Left ventricle myocardium inferior (tissue), 1 donor: ENCODE measurements at regions not wholly inside any gene's neighbourhood (a gene's known extent, or its start where the extent isn't known, plus 50 kb on each side); places are given as distances from the start of the nearest gene placed in this dataset.

Experiments used
- DNase-seq: peaks from one replicate; pipeline ENCODE4 v3.0.0-alpha.2; 2020
- H3K27ac ChIP-seq: fragments of 200-600 bp; replicated peaks from 2 replicates; pipeline ENCODE4 v1.8.0; 2021
- H3K27me3 ChIP-seq: fragments of 200-600 bp; 2 replicates; pipeline ENCODE4 v1.8.0; 2021; ENCODE audit warnings: low read depth
- H3K36me3 ChIP-seq: fragments of 200-600 bp; 2 replicates; pipeline ENCODE4 v1.8.0; 2021
- H3K4me1 ChIP-seq: fragments of 200-600 bp; 2 replicates; pipeline ENCODE4 v1.8.0; 2021
- H3K4me3 ChIP-seq: fragments of 200-600 bp; 2 replicates; pipeline ENCODE4 v1.8.0; 2021; ENCODE audit warnings: mild to moderate bottlenecking, moderate library complexity
- H3K9me3 ChIP-seq: fragments of 200-600 bp; replicated peaks from 2 replicates; pipeline ENCODE4 v1.8.0; 2021
- intact Hi-C: fragments of 100-400 bp; cut with micrococcal nuclease; formaldehyde crosslinking; loops from one replicate; pipeline ENCODE4 v1.11.0; 2022
- TF ChIP-seq, protein P1 (sequence below): fragments of 200-600 bp; IDR thresholded peaks from 2 replicates; pipeline ENCODE4 v1.8.0; 2021; ENCODE audit warnings: antibody characterized with exemption, mild to moderate bottlenecking, borderline replicate concordance
- donor health status: DM: no; HTN: yes; CAD: no; lungs with severe emphysema.

DNA sequence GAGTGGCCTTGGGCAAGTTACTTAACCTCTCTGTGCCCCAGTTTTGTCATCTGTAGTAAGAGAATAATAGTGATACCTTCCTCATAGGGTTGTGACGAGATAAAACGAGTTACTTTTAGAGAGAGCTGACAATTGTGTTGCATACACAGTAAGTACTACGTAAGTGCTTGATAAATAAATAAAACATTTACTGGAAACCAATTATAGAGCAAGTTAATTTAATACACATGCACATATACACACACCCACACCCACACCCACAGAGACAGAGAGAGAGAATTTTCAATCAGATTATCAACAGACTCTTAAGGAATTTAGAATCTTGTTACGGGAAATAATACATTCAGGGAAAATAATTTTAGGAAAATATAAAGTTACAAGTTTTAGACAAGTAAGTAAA lies 1045.8 kb upstream of the TENM4 start:
- no peak overlapping the region for H3K4me3 ChIP-seq
- TF ChIP-seq, protein P1, sequence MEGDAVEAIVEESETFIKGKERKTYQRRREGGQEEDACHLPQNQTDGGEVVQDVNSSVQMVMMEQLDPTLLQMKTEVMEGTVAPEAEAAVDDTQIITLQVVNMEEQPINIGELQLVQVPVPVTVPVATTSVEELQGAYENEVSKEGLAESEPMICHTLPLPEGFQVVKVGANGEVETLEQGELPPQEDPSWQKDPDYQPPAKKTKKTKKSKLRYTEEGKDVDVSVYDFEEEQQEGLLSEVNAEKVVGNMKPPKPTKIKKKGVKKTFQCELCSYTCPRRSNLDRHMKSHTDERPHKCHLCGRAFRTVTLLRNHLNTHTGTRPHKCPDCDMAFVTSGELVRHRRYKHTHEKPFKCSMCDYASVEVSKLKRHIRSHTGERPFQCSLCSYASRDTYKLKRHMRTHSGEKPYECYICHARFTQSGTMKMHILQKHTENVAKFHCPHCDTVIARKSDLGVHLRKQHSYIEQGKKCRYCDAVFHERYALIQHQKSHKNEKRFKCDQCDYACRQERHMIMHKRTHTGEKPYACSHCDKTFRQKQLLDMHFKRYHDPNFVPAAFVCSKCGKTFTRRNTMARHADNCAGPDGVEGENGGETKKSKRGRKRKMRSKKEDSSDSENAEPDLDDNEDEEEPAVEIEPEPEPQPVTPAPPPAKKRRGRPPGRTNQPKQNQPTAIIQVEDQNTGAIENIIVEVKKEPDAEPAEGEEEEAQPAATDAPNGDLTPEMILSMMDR = no peak
- H3K36me3 ChIP-seq = no peaks in the 10 kb centered on the region
- no peak overlapping the region for H3K27ac ChIP-seq
- no peaks in the 10 kb centered on the region for H3K27me3 ChIP-seq
- peaks cover 6% of the 10 kb centered on the region for H3K9me3 ChIP-seq
- intact Hi-C loops = no loop called here
- DNase-seq = no peak
- H3K4me1 ChIP-seq = no peaks in the 10 kb centered on the region

DNA sequence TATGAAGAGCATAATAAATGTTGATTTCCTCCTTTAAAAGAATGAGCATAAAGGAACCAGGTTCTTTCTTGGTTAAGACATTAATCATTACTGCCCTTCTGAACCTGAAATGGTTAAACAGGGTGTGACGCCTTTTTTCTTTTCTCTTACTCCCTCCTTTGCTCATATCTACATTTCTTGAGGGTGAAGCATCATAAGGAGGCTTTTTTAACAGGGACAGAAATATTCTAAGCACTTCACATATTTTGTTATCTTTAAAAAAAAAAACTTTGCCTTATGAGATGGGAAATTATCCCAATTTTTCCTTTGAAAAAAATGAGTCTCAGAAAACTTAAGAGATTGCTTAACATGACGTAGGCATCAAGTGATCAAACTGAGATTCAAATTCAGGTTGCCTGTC lies 1036.3 kb upstream of the TENM4 start:
- intact Hi-C loops = no loop called here

DNA sequence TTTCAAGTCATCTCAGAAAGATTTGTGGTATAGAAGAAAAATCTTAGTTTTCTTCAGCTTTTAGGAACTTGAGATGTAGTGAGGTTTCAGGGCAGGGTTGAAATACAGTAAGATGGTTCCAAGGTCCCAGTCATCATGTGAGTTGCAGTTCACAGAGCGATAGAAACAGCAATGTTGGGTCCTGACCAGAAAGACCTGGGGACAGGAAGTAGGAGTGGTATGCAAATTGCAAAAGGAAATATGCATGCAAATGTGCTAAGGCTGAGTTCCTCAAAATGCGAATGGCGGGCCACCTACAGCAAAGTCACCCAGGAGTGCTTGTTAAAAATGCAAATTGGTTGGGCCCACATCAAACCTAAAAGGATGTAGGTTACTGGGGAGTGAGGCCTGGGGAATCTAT lies 1032.7 kb upstream of the TENM4 start:
- Histone ChIP-seq H3K27ac (no peak overlapping the region), H3K27me3 (no peaks in the 10 kb centered on the region), H3K36me3 (no peaks in the 10 kb centered on the region), H3K9me3 (no peaks in the 10 kb centered on the region), H3K4me1 (no peaks in the 10 kb centered on the region), H3K4me3 (no peak overlapping the region)
- intact Hi-C loops = no loop called here
- TF ChIP-seq, protein P1 = no peak
- DNase-seq = no peak

More for the DNA sequence above, 1036.3 kb upstream of the TENM4 start:
- TF ChIP-seq, protein P1 = no peak
- Histone ChIP-seq H3K4me1 (no peaks in the 10 kb centered on the region), H3K27me3 (no peaks in the 10 kb centered on the region), H3K9me3 (no peaks in the 10 kb centered on the region), H3K4me3 (no peak overlapping the region), H3K27ac (no peak overlapping the region), H3K36me3 (no peaks in the 10 kb centered on the region)
- DNase-seq = no peak

DNA sequence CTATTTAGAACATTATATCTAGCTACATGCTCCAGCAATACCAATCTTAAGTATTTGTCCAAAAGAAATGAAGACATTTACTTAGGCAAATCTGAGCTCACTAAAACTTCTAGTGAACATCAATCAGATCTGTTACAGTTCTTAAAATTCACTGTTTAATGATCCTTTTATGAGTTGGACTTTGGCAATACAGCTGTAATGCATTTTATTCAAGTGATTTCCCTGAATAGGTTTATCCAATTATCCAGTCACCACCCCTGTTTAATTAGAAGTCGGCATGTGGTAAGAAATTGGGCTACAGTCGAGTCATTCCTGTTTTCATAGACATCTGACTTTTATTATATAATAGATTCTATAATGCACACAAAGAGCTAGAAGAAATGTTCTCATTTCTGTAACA lies 1029.0 kb upstream of the TENM4 start:
- no peaks in the 10 kb centered on the region for H3K4me1 ChIP-seq
- H3K9me3 ChIP-seq = peaks cover 7% of the 10 kb centered on the region
- no peak overlapping the region for H3K27ac ChIP-seq
- no peaks in the 10 kb centered on the region for H3K27me3 ChIP-seq
- TF ChIP-seq, protein P1 = no peak
- no peaks in the 10 kb centered on the region for H3K36me3 ChIP-seq
- intact Hi-C loops = no loop called here
- DNase-seq = no peak
- no peak overlapping the region for H3K4me3 ChIP-seq

DNA sequence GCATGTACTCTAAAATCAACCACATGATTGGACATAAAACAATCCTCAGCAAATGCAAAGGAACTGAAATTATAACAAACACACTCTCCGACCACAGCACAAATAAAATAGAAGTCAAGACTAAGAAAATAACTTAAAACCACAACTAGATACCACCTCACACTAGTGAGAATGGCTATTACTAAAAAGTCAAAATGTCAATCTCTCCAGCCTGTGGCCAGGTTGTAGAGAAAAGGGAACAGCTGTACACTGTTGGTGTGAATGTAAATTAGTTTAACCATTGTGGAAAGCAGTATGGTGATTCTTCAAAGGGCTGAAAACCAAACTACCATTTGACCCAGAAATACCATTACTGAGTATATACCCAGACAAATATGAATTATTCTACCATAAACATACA lies 1025.7 kb upstream of the TENM4 start:
- H3K36me3 ChIP-seq = no peaks in the 10 kb centered on the region
- intact Hi-C loops = no loop called here
- H3K27me3 ChIP-seq = no peaks in the 10 kb centered on the region
- no peaks in the 10 kb centered on the region for H3K4me1 ChIP-seq
- peaks cover 7% of the 10 kb centered on the region for H3K9me3 ChIP-seq
- no peak for DNase-seq
- H3K27ac ChIP-seq = no peak overlapping the region
- TF ChIP-seq, protein P1 = no peak
- H3K4me3 ChIP-seq = no peak overlapping the region

DNA sequence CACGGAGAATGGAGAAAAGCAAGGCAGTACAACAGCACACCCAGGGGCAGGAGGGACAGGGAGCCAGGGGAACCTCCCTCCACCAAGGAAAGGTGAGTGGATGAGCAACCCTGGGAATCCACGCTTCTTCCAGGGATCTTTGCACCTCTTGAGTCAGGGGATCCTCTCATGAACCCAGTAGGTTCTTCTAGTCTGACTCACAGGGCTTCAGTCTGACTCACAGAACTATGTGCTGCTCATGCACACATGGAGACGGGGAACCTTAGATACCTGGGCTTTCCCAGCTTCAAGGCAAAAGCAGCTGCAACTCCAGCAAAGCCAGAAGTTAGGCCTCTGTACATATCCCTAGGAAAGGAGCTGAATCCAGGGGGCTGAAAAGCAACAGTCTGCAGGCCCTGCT lies 1021.4 kb upstream of the TENM4 start:
- intact Hi-C loops = no loop called here
- no peaks in the 10 kb centered on the region for H3K4me1 ChIP-seq
- H3K4me3 ChIP-seq = no peak overlapping the region
- H3K36me3 ChIP-seq = no peaks in the 10 kb centered on the region
- DNase-seq = no peak
- H3K27me3 ChIP-seq = no peaks in the 10 kb centered on the region
- H3K27ac ChIP-seq = no peak overlapping the region
- H3K9me3 ChIP-seq = peaks cover 7% of the 10 kb centered on the region
- TF ChIP-seq, protein P1 = no peak
